ENCODE measurements at regions not wholly inside any gene's neighbourhood (a gene's known extent, or its start where the extent isn't known, plus 50 kb on each side); places are given as distances from the start of the nearest gene placed in this dataset.

- TF ChIP-seq ZNF274 (IDR thresholded peaks at IDR 0.05; ENCODE audit: low read depth, low read length) (no peak), SUZ12 (IDR thresholded peaks at IDR 0.05; ENCODE audit: extremely low read depth, insufficient read depth, insufficient read length) (no peak)
Observed at GRCh38 chr15:95307115-95307514, 1023.4 kb upstream of the NR2F2 start.
